ENCODE measurements at regions not wholly inside any gene's neighbourhood (a gene's known extent, or its start where the extent isn't known, plus 50 kb on each side); places are given as distances from the start of the nearest gene placed in this dataset.

DNA sequence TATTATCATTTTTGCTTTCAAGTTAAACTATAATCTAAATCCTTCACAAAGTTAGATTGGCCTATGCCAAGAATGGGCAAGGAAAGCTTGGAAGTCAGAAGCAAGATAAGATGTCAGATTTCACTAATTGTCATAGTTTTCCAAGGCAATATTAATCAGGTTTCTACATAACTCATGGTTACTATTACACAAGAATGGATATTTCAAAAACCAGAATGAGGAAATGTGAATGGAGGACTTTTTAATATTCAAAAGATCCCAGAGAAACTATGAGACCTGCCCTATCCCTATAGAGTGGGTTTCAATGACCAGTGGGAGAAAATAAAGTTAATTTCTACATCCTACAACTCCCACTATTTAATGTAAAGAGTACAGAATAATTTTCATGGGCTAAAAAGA is 203.2 kb downstream of the CASP12 start:
- peaks cover 2% of the 10 kb centered on the region; the same call in 1 of the 2 replicates for H3K27me3 Mint-ChIP-seq (ENCODE audit: insufficient read depth)
- peaks cover 13% of the 10 kb centered on the region; the same call in 1 of the 2 replicates for H3K4me1 Mint-ChIP-seq (ENCODE audit: low read depth)
- H3K4me3 Mint-ChIP-seq, result no peak overlapping the region
- no peaks in the 10 kb centered on the region for H3K36me3 Mint-ChIP-seq (ENCODE audit: low read depth)
- TF ChIP-seq, protein P1, sequence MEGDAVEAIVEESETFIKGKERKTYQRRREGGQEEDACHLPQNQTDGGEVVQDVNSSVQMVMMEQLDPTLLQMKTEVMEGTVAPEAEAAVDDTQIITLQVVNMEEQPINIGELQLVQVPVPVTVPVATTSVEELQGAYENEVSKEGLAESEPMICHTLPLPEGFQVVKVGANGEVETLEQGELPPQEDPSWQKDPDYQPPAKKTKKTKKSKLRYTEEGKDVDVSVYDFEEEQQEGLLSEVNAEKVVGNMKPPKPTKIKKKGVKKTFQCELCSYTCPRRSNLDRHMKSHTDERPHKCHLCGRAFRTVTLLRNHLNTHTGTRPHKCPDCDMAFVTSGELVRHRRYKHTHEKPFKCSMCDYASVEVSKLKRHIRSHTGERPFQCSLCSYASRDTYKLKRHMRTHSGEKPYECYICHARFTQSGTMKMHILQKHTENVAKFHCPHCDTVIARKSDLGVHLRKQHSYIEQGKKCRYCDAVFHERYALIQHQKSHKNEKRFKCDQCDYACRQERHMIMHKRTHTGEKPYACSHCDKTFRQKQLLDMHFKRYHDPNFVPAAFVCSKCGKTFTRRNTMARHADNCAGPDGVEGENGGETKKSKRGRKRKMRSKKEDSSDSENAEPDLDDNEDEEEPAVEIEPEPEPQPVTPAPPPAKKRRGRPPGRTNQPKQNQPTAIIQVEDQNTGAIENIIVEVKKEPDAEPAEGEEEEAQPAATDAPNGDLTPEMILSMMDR (IDR thresholded peaks at IDR 0.05), result no peak
- DNase-seq, result no peak
- peaks cover 19% of the 10 kb centered on the region; the same call in 1 of the 2 replicates for H3K9me3 Mint-ChIP-seq
- no peak overlapping the region for H3K27ac Mint-ChIP-seq

DNA sequence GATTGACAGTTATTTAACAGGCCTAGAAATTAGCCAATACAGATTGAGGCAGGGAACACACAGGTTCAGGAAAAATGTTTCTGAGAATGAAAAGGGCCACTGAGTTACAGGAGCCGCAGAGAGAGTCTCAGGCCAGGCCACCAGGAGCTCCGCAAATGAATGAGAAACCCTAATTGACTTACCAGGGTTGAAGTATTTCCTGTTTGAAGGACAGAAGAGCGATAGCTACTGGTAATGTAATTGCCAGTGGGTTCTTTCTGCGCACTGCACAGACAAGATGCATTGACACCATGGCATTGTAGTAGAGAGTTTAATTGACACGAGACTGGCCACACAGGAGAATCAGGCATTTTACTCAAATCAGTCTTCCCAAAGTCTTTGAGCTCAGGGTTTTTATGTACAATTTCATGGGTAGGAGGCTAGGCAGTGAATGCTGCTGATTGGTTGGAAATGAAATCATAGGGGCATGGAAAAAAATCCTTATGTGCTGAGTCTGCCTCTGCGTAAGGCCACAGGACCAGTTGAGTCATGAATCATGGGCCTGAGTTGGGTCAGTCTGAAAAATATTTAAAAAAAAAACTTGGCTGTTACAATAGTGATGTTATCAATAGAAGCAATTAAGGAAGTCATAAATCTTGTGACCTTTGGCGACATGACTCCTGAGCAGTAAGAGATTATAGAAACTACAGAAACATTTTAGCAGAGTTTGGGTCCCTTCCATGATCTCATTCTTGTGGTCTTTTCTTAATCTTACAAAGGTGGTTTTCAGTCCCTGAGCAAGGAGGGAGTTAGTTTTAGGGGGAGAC is 203.8 kb downstream of the CASP12 start:
- H3K4me3 Mint-ChIP-seq, result no peak overlapping the region; the same call in 1 of the 2 replicates
- H3K36me3 Mint-ChIP-seq (ENCODE audit: low read depth), result no peaks in the 10 kb centered on the region
- TF ChIP-seq, protein P1 (IDR thresholded peaks at IDR 0.05), result no peak
- peaks cover 2% of the 10 kb centered on the region; the same call in 1 of the 2 replicates for H3K27me3 Mint-ChIP-seq (ENCODE audit: insufficient read depth)
- no peak overlapping the region for H3K27ac Mint-ChIP-seq
- peaks cover 19% of the 10 kb centered on the region; the same call in 1 of the 2 replicates for H3K9me3 Mint-ChIP-seq
- no peak for DNase-seq
- H3K4me1 Mint-ChIP-seq (ENCODE audit: low read depth), result peaks cover 13% of the 10 kb centered on the region; the same call in 1 of the 2 replicates

GRCh38 chr11:104692751-104693150 is 205.5 kb downstream of the CASP12 start:
- peaks cover 23% of the 10 kb centered on the region; the same call in 1 of the 2 replicates for H3K9me3 Mint-ChIP-seq
- H3K36me3 Mint-ChIP-seq (ENCODE audit: low read depth), result no peaks in the 10 kb centered on the region
- no peak overlapping the region for H3K27ac Mint-ChIP-seq
- no peak overlapping the region for H3K4me3 Mint-ChIP-seq
- DNase-seq, result no peak
- H3K4me1 Mint-ChIP-seq (ENCODE audit: low read depth), result peaks cover 13% of the 10 kb centered on the region; the same call in 1 of the 2 replicates
- TF ChIP-seq, protein P1 (IDR thresholded peaks at IDR 0.05), result no peak
- peaks cover 2% of the 10 kb centered on the region; the same call in 1 of the 2 replicates for H3K27me3 Mint-ChIP-seq (ENCODE audit: insufficient read depth)

GRCh38 chr11:104691129-104691528 is 207.1 kb downstream of the CASP12 start:
- Mint-ChIP-seq H3K27ac (no peak overlapping the region), H3K4me3 (no peak overlapping the region), H3K9me3 (peaks cover 23% of the 10 kb centered on the region; the same call in 1 of the 2 replicates), H3K27me3 (ENCODE audit: insufficient read depth) (no peaks in the 10 kb centered on the region), H3K4me1 (ENCODE audit: low read depth) (peaks cover 13% of the 10 kb centered on the region; the same call in 1 of the 2 replicates), H3K36me3 (ENCODE audit: low read depth) (no peaks in the 10 kb centered on the region)
- DNase-seq, result no peak
- TF ChIP-seq, protein P1 (IDR thresholded peaks at IDR 0.05), result no peak

- Mint-ChIP-seq H3K36me3 (ENCODE audit: low read depth) (no peaks in the 10 kb centered on the region), H3K4me1 (ENCODE audit: low read depth) (peaks cover 13% of the 10 kb centered on the region; the same call in 1 of the 2 replicates), H3K27ac (no peak overlapping the region), H3K9me3 (peaks cover 23% of the 10 kb centered on the region; the same call in 1 of the 2 replicates), H3K27me3 (ENCODE audit: insufficient read depth) (no peaks in the 10 kb centered on the region), H3K4me3 (no peak overlapping the region)
- TF ChIP-seq, protein P1 (IDR thresholded peaks at IDR 0.05), result no peak
- DNase-seq, result no peak
Measured at GRCh38 chr11:104690241-104690640, 208.0 kb downstream of the CASP12 start.
